Left renal cortex interstitium (tissue), 4 donors: ENCODE measurements at regions not wholly inside any gene's neighbourhood (a gene's known extent, or its start where the extent isn't known, plus 50 kb on each side); places are given as distances from the start of the nearest gene placed in this dataset.
"Not testable (repeated sequence)": the region's sequence is repeated elsewhere in the genome, so short reads cannot be mapped to it uniquely, and the experiment has no call there.

Source experiments
- DNase-seq, 4 donors: peaks; one replicate each; pipeline ENCODE4 v3.0.0-alpha.2; 2013; ENCODE audit warnings: low read depth in 4 of 4, low spot score in 2 of 4, missing footprints in 1 of 4

GRCh38 chr5:142542078-142542477 lies 143.8 kb downstream of the FGF1 start:
- DNase-seq = no peak

GRCh38 chr5:142540922-142541422 lies 144.9 kb downstream of the FGF1 start:
- no peak for DNase-seq

- DNase-seq = no peak
Observed at GRCh38 chr5:142539154-142539740, 146.6 kb downstream of the FGF1 start.

- DNase-seq = no peak
Observed at GRCh38 chr5:142537938-142538337, 148.0 kb downstream of the FGF1 start.

- no peak for DNase-seq
Observed at GRCh38 chr5:142532781-142533176, 153.1 kb downstream of the FGF1 start.

- DNase-seq = no peak
Observed at GRCh38 chr5:142531977-142532780, 153.7 kb downstream of the FGF1 start.

- no peak for DNase-seq
Observed at GRCh38 chr5:142530904-142531303, 155.0 kb downstream of the FGF1 start.

- no peak for DNase-seq
Observed at GRCh38 chr5:142529626-142530278, 156.1 kb downstream of the FGF1 start.

GRCh38 chr5:142527664-142528295 lies 158.1 kb downstream of the FGF1 start:
- DNase-seq = no peak

- DNase-seq = no peak
Observed at GRCh38 chr5:142527234-142527633, 158.7 kb downstream of the FGF1 start.

GRCh38 chr5:142522983-142523382 lies 162.9 kb downstream of the FGF1 start:
- DNase-seq = no peak

- no peak for DNase-seq
Observed at GRCh38 chr5:142521706-142522105, 164.2 kb downstream of the FGF1 start.

GRCh38 chr5:142520885-142521284 lies 165.0 kb downstream of the FGF1 start:
- DNase-seq = no peak

- DNase-seq = not testable (repeated sequence)
Observed at GRCh38 chr5:142519913-142520312, 166.0 kb downstream of the FGF1 start.

- no peak for DNase-seq
Observed at GRCh38 chr5:142517840-142518239, 168.1 kb downstream of the FGF1 start.

GRCh38 chr5:142516732-142517131 lies 169.2 kb downstream of the FGF1 start:
- DNase-seq = no peak

GRCh38 chr5:142515036-142515435 lies 170.9 kb downstream of the FGF1 start:
- no peak for DNase-seq

GRCh38 chr5:142514196-142514595 lies 171.7 kb downstream of the FGF1 start:
- DNase-seq = no peak

- DNase-seq = no peak
Observed at GRCh38 chr5:142512043-142513042, 173.5 kb downstream of the FGF1 start.

GRCh38 chr5:142511358-142511757 lies 174.5 kb downstream of the FGF1 start:
- no peak for DNase-seq
